AG09319 (cell line): ENCODE measurements at regions not wholly inside any gene's neighbourhood (a gene's known extent, or its start where the extent isn't known, plus 50 kb on each side); places are given as distances from the start of the nearest gene placed in this dataset.

Experiments used
- DNase-seq: peaks from one replicate; pipeline ENCODE4 v3.0.0-alpha.2; 2010; ENCODE audit warnings: low read depth; ENCODE audit errors: extremely low read depth
- TF ChIP-seq, protein P1 (sequence below): IDR thresholded peaks from 2 replicates; pipeline ENCODE4 v1.5.1; 2011; ENCODE audit warnings: low read depth, mild to moderate bottlenecking, inconsistent platforms, low read length, moderate library complexity

DNA sequence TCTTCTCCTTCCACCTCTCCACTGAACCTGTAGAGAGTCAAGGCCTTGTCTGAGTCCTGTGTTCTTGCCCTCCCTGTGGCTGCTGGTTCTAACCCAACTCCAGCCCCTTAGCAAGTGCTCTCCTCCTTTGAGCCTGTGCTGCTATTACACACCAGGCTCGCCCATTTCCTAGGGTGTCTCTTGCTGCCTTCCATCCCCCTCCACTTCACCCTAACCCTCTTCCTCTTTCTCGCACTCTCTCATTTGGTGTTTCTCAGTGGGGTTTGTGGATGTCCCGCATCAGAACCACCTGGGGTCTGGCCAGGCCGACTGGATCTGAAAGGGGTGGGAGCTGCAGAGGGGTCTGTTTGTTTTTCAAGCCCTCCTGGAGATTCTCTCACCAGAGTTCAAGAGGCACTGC is 156.7 kb downstream of the SPRY1 start:
- TF ChIP-seq, protein P1, sequence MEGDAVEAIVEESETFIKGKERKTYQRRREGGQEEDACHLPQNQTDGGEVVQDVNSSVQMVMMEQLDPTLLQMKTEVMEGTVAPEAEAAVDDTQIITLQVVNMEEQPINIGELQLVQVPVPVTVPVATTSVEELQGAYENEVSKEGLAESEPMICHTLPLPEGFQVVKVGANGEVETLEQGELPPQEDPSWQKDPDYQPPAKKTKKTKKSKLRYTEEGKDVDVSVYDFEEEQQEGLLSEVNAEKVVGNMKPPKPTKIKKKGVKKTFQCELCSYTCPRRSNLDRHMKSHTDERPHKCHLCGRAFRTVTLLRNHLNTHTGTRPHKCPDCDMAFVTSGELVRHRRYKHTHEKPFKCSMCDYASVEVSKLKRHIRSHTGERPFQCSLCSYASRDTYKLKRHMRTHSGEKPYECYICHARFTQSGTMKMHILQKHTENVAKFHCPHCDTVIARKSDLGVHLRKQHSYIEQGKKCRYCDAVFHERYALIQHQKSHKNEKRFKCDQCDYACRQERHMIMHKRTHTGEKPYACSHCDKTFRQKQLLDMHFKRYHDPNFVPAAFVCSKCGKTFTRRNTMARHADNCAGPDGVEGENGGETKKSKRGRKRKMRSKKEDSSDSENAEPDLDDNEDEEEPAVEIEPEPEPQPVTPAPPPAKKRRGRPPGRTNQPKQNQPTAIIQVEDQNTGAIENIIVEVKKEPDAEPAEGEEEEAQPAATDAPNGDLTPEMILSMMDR: no peak

DNA sequence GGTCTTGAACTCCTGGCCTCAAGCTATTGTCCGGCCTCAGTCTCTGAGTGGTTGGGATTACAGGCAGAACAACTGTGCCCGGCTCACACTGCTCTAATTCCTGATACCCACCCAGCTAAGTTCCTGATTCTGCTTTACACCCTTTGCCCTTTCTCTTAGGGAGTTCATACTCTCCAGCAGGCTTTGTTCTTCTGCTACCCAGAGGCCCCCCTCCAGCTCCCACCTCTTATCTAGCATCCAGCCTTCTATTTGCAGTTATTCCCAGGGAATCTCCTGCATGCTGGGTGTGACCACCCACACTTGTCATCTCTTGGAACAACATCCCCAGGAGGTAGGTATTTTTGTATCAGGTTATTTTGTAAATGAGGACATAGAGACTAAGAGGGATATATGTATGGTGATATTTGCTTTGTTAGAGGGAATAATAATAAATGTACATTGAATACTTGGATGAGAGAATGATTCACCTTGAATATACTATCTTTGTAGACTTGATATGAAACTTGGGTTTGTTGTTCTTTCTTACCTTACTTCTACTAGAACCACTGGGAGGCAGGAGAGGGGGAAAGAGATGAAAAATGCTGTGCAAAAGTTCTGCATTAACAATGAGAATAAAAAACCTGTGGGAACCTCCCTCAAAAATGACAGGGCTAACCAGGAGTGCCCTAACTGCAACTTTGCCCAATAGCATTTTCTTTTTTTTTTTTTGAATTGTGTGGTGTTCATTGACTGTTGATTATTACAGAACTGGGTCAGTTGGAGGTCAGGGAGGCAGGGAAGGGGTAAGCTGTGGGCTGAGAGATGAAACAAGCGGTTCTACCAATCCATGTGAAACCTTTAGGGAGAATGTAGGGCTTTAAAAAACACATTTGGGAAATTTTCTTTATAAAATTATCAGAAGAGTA is 157.4 kb downstream of the SPRY1 start:
- DNase-seq: no peak
- TF ChIP-seq, protein P1: no peak

More for the DNA sequence above, 156.7 kb downstream of the SPRY1 start:
- DNase-seq: no peak

DNA sequence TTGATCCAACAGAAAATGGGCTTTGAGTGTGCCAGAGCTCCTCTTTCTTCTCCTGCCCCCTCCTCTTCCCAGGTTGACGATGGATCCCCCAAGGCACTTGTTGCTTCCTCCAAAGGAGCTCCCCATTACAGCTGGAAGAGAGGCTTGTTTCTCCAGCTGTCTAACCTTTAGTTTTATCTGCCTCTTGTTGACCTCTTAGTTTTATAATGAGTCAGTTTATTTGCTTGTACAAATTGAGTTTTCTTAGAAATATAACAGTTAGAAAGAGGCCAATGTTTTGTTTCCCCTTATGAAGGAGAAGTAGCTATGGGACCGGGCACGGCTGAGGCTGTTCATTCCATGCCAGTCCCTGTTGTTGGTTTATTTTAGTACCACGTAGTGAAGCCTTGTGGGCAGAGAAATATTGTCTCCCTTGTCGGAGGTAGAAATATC is 158.2 kb downstream of the SPRY1 start:
- DNase-seq: no peak
- TF ChIP-seq, protein P1: no peak

DNA sequence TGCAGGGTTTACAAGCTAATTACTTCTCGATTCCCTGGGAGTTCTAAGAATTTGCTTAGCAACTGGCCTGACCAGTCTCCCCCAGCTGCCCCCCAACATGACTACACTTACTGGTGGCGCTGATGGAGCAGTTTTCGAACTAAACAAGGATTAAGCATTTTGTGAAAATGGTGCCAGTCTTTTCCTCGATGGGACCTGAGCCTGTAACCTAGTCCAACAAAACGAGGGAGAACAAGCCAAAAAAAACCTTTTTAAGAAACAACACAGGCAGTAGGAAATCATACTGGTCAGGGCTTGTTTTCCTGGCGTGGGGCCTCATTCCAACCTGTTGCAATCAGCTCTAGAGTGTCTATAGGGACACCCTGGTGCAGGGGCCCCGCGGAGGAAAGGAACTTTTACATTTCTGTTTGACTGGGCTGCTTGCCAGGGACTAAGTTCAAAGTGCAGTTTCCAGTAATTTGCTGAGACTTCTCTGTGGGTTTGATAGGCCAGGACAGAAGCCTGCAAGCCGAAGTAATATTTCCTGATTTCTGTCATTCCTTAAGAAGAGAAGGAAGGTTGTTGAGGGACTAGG is 158.7 kb downstream of the SPRY1 start:
- DNase-seq: peak; percentile 15
- TF ChIP-seq, protein P1: no peak

DNA sequence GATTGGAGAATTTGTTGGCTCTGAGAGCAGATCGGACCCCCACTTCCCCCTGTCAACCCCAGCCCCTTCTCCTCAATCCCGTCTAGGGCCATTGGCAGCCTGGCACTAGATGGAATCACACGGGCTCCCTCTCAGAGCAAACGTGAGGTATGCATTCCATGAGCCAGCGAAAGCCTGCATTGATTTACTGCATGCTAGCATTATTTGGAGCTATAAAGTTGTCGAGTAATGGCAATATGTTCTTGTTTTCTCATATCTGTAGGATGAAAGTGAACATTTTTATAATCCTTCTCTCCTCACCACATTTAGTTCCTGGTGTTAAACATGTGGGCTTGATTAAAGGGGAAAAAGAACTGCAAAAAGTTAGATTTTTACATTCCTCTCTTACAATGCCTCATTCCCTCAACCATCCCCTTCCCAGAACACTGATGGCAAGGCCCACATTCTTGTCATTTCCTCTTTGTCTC is 159.2 kb downstream of the SPRY1 start:
- DNase-seq: no peak

DNA sequence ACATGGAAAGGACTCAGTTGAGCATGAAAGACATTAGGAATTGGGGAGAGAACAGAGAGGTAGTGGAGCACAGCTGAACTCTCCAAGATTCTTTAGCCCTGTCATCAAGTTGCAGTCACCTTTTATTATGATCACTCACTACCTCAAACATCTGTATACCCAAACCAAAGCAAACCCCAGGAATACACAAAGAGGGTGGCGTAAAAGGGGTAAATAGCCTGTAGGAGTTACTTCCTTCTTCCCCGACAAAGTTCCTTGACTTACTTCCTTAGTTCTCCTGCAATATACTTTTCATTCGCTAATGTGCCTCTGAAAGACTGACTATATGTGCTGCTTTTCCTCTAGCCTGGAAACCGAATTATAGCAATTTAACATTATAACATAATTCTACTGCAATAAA is 159.9 kb downstream of the SPRY1 start:
- TF ChIP-seq, protein P1: no peak
- no peak for DNase-seq

More for the DNA sequence above, 159.2 kb downstream of the SPRY1 start:
- TF ChIP-seq, protein P1: no peak
